Superior temporal gyrus (tissue), 1 donor: ENCODE measurements at regions not wholly inside any gene's neighbourhood (a gene's known extent, or its start where the extent isn't known, plus 50 kb on each side); places are given as distances from the start of the nearest gene placed in this dataset.
"Not testable (repeated sequence)": the region's sequence is repeated elsewhere in the genome, so short reads cannot be mapped to it uniquely, and the experiment has no call there.

Source experiments
- DNase-seq: peaks from one replicate; pipeline ENCODE4 v3.0.0-alpha.2; 2016; ENCODE audit errors: extremely low spot score

GRCh38 chr3:144023543-144023942, 51.9 kb downstream of the DIPK2A start:
- not testable (repeated sequence) for DNase-seq

GRCh38 chr3:144028798-144029411, 57.3 kb downstream of the DIPK2A start:
- peak; percentile 67 for DNase-seq

GRCh38 chr3:144029769-144030168, 58.1 kb downstream of the DIPK2A start:
- DNase-seq, result no peak

- peak; percentile 99 for DNase-seq
Measured at GRCh38 chr3:144031938-144032337, 60.3 kb downstream of the DIPK2A start.

GRCh38 chr3:144032531-144033239, 61.1 kb downstream of the DIPK2A start:
- DNase-seq, result peak; percentile 85

GRCh38 chr3:144033240-144033589, 61.6 kb downstream of the DIPK2A start:
- no peak for DNase-seq

GRCh38 chr3:144033863-144034262, 62.2 kb downstream of the DIPK2A start:
- peak; percentile 81 for DNase-seq

- DNase-seq, result peak; percentile 70
Measured at GRCh38 chr3:144034715-144035290, 63.2 kb downstream of the DIPK2A start.

GRCh38 chr3:144036498-144036897, 64.9 kb downstream of the DIPK2A start:
- DNase-seq, result no peak

GRCh38 chr3:144039661-144040060, 68.0 kb downstream of the DIPK2A start:
- no peak for DNase-seq

- no peak for DNase-seq
Measured at GRCh38 chr3:144041960-144042556, 70.4 kb downstream of the DIPK2A start.

GRCh38 chr3:144045766-144046165, 74.1 kb downstream of the DIPK2A start:
- DNase-seq, result no peak

- no peak for DNase-seq
Measured at GRCh38 chr3:144049374-144049773, 77.8 kb downstream of the DIPK2A start.

GRCh38 chr3:144051211-144051610, 79.6 kb downstream of the DIPK2A start:
- DNase-seq, result no peak

- DNase-seq, result no peak
Measured at GRCh38 chr3:144052275-144052674, 80.7 kb downstream of the DIPK2A start.

GRCh38 chr3:144053121-144053520, 81.5 kb downstream of the DIPK2A start:
- no peak for DNase-seq

GRCh38 chr3:144054766-144055165, 83.1 kb downstream of the DIPK2A start:
- no peak for DNase-seq

GRCh38 chr3:144055604-144056003, 84.0 kb downstream of the DIPK2A start:
- no peak for DNase-seq

- DNase-seq, result no peak
Measured at GRCh38 chr3:144058713-144059112, 87.1 kb downstream of the DIPK2A start.

- DNase-seq, result no peak
Measured at GRCh38 chr3:144059481-144059880, 87.9 kb downstream of the DIPK2A start.

GRCh38 chr3:144060881-144061280, 89.3 kb downstream of the DIPK2A start:
- DNase-seq, result no peak

- no peak for DNase-seq
Measured at GRCh38 chr3:144063306-144063705, 91.7 kb downstream of the DIPK2A start.

- no peak for DNase-seq
Measured at GRCh38 chr3:144067059-144067458, 95.4 kb downstream of the DIPK2A start.
